ENCODE measurements at regions not wholly inside any gene's neighbourhood (a gene's known extent, or its start where the extent isn't known, plus 50 kb on each side); places are given as distances from the start of the nearest gene placed in this dataset.

GRCh38 chr6:169079650-169080049 lies 174.0 kb downstream of the THBS2 start:
- no peak overlapping the region for H3K4me3 ChIP-seq (ENCODE audit: low read length)
- H4K20me1 ChIP-seq (ENCODE audit: insufficient read depth, low read length), result no peaks in the 10 kb centered on the region
- no peak overlapping the region for H2AFZ ChIP-seq (ENCODE audit: low read length)
- H3K27me3 ChIP-seq (replicated peaks; ENCODE audit: insufficient read depth, low read length), result no peaks in the 10 kb centered on the region
- H3K9ac ChIP-seq (ENCODE audit: low read length), result no peak overlapping the region
- DNase-seq, result no peak
- H3F3A ChIP-seq (ENCODE audit: insufficient read depth, low read length), result no peaks in the 10 kb centered on the region
- H3K36me3 ChIP-seq (replicated peaks; ENCODE audit: insufficient read depth, low read length), result no peaks in the 10 kb centered on the region
- no peak overlapping the region for H3K27ac ChIP-seq (ENCODE audit: low read length)
- no peaks in the 10 kb centered on the region for H3K4me1 ChIP-seq (ENCODE audit: low read length)
- TF ChIP-seq EZH2phosphoT487 (IDR thresholded peaks at IDR 0.05; ENCODE audit: low read length) (no peak), CTCF (IDR thresholded peaks at IDR 0.05; ENCODE audit: low read length) (no peak), EZH2 (optimal IDR thresholded peaks at IDR 0.05; ENCODE audit: low read depth, low read length) (no peak)
- no peaks in the 10 kb centered on the region for H3K79me2 ChIP-seq (ENCODE audit: low read length)
- no peaks in the 10 kb centered on the region for H3K9me2 ChIP-seq (replicated peaks; ENCODE audit: insufficient read depth, low read length)
- no peaks in the 10 kb centered on the region for H3K9me3 ChIP-seq (replicated peaks; ENCODE audit: insufficient read depth, low read length)
- H3K4me2 ChIP-seq (ENCODE audit: low read depth, low read length), result no peak overlapping the region

GRCh38 chr6:169078399-169079145 lies 175.1 kb downstream of the THBS2 start:
- no peaks in the 10 kb centered on the region for H3K27me3 ChIP-seq (replicated peaks; ENCODE audit: insufficient read depth, low read length)
- no peaks in the 10 kb centered on the region for H4K20me1 ChIP-seq (ENCODE audit: insufficient read depth, low read length)
- no peaks in the 10 kb centered on the region for H3K9me2 ChIP-seq (replicated peaks; ENCODE audit: insufficient read depth, low read length)
- H3K36me3 ChIP-seq (replicated peaks; ENCODE audit: insufficient read depth, low read length), result no peaks in the 10 kb centered on the region
- TF ChIP-seq CTCF (IDR thresholded peaks at IDR 0.05; ENCODE audit: low read length) (no peak), EZH2 (optimal IDR thresholded peaks at IDR 0.05; ENCODE audit: low read depth, low read length) (no peak), EZH2phosphoT487 (IDR thresholded peaks at IDR 0.05; ENCODE audit: low read length) (no peak)
- H3K4me1 ChIP-seq (ENCODE audit: low read length), result no peaks in the 10 kb centered on the region
- no peak overlapping the region for H3K4me3 ChIP-seq (ENCODE audit: low read length)
- H3K4me2 ChIP-seq (ENCODE audit: low read depth, low read length), result no peak overlapping the region
- no peaks in the 10 kb centered on the region for H3K79me2 ChIP-seq (ENCODE audit: low read length)
- no peaks in the 10 kb centered on the region for H3F3A ChIP-seq (ENCODE audit: insufficient read depth, low read length)
- H3K27ac ChIP-seq (ENCODE audit: low read length), result no peak overlapping the region
- no peak for DNase-seq
- no peak overlapping the region for H3K9ac ChIP-seq (ENCODE audit: low read length)
- no peak overlapping the region for H2AFZ ChIP-seq (ENCODE audit: low read length)
- no peaks in the 10 kb centered on the region for H3K9me3 ChIP-seq (replicated peaks; ENCODE audit: insufficient read depth, low read length)

GRCh38 chr6:169075915-169076654 lies 177.6 kb downstream of the THBS2 start:
- Histone ChIP-seq H3F3A (ENCODE audit: insufficient read depth, low read length) (no peaks in the 10 kb centered on the region), H2AFZ (ENCODE audit: low read length) (no peak overlapping the region), H3K9me2 (replicated peaks; ENCODE audit: insufficient read depth, low read length) (no peaks in the 10 kb centered on the region), H3K27me3 (replicated peaks; ENCODE audit: insufficient read depth, low read length) (no peaks in the 10 kb centered on the region), H3K9me3 (replicated peaks; ENCODE audit: insufficient read depth, low read length) (no peaks in the 10 kb centered on the region), H4K20me1 (ENCODE audit: insufficient read depth, low read length) (no peaks in the 10 kb centered on the region), H3K27ac (ENCODE audit: low read length) (no peak overlapping the region), H3K4me3 (ENCODE audit: low read length) (no peak overlapping the region), H3K9ac (ENCODE audit: low read length) (no peak overlapping the region), H3K36me3 (replicated peaks; ENCODE audit: insufficient read depth, low read length) (no peaks in the 10 kb centered on the region), H3K79me2 (ENCODE audit: low read length) (no peaks in the 10 kb centered on the region), H3K4me1 (ENCODE audit: low read length) (no peaks in the 10 kb centered on the region), H3K4me2 (ENCODE audit: low read depth, low read length) (no peak overlapping the region)
- DNase-seq, result no peak
- TF ChIP-seq EZH2phosphoT487 (IDR thresholded peaks at IDR 0.05; ENCODE audit: low read length) (no peak), CTCF (IDR thresholded peaks at IDR 0.05; ENCODE audit: low read length) (no peak), EZH2 (optimal IDR thresholded peaks at IDR 0.05; ENCODE audit: low read depth, low read length) (no peak)
